ENCODE measurements at regions not wholly inside any gene's neighbourhood (a gene's known extent, or its start where the extent isn't known, plus 50 kb on each side); places are given as distances from the start of the nearest gene placed in this dataset.

GRCh38 chr17:77727037-77727615, 231.4 kb upstream of the TNRC6C start:
- Histone ChIP-seq H3K27me3 (ENCODE audit: control insufficient read depth in 4 of 4, insufficient read depth in 4 of 4, low read length in 3 of 4) (peaks cover 0 to 4% (median 0%) of the 10 kb centered on the region in 4 donors), H3K9me3 (ENCODE audit: control insufficient read depth in 4 of 4, low read length in 3 of 4) (no peaks in the 10 kb centered on the region), H3K4me1 (ENCODE audit: control insufficient read depth in 4 of 4, insufficient read depth in 4 of 4, low read length in 3 of 4) (no peaks in the 10 kb centered on the region), H3K4me3 (ENCODE audit: low read depth in 1 of 3, low read length in 3 of 3) (no peak overlapping the region), H3K9ac (ENCODE audit: low read depth in 1 of 2, low read length in 2 of 2) (no peak overlapping the region), H3K27ac (ENCODE audit: low read depth in 1 of 2, low read length in 2 of 2) (no peak overlapping the region), H3K36me3 (ENCODE audit: control insufficient read depth in 4 of 4, insufficient read depth in 3 of 4, low read depth in 1 of 4, low read length in 3 of 4) (no peaks in the 10 kb centered on the region)
- DNase-seq (ENCODE audit: low spot score), result peak; percentile 9
- 80% methylated on average over 17 of the region's 17 CpGs for WGBS
- no peak for TF ChIP-seq CTCF (IDR thresholded peaks at IDR 0.05; ENCODE audit: low read depth, low read length, missing input control)
- no peak for TF ChIP-seq RAD21 (IDR thresholded peaks at IDR 0.05)

GRCh38 chr17:77728474-77728795, 230.1 kb upstream of the TNRC6C start:
- peaks cover 0 to 6% (median 0%) of the 10 kb centered on the region in 4 donors for H3K27me3 ChIP-seq (ENCODE audit: control insufficient read depth in 4 of 4, insufficient read depth in 4 of 4, low read length in 3 of 4)
- WGBS, result 63% methylated on average over 2 of the region's 2 CpGs
- TF ChIP-seq JUND (IDR thresholded peaks at IDR 0.05) (no peak), CTCF (IDR thresholded peaks at IDR 0.05; ENCODE audit: low read depth, low read length, missing input control) (no peak), GABPA (IDR thresholded peaks at IDR 0.05 in 1 of 2, conservative IDR thresholded peaks at IDR 0.05 in 1 of 2) (no peak), FOXA2 (IDR thresholded peaks at IDR 0.05) (no peak), TAF1 (conservative IDR thresholded peaks at IDR 0.05) (no peak), YY1 (IDR thresholded peaks at IDR 0.05) (no peak), HNF4G (IDR thresholded peaks at IDR 0.05) (no peak), ZBTB33 (IDR thresholded peaks at IDR 0.05) (no peak), HNF4A (conservative IDR thresholded peaks at IDR 0.05) (no peak), FOXA1 (IDR thresholded peaks at IDR 0.05) (no peak), NR2F2 (IDR thresholded peaks at IDR 0.05) (no peak), RAD21 (IDR thresholded peaks at IDR 0.05) (no peak), EGR1 (IDR thresholded peaks at IDR 0.05; ENCODE audit: low read depth in 2 of 2) (no peak), SP1 (IDR thresholded peaks at IDR 0.05) (no peak), RXRA (IDR thresholded peaks at IDR 0.05) (no peak)
- TF ChIP-seq, protein P1, sequence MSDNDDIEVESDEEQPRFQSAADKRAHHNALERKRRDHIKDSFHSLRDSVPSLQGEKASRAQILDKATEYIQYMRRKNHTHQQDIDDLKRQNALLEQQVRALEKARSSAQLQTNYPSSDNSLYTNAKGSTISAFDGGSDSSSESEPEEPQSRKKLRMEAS (IDR thresholded peaks at IDR 0.05), result no peak
- TF ChIP-seq, protein P2, sequence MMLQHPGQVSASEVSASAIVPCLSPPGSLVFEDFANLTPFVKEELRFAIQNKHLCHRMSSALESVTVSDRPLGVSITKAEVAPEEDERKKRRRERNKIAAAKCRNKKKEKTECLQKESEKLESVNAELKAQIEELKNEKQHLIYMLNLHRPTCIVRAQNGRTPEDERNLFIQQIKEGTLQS (IDR thresholded peaks at IDR 0.05), result no peak
- TF ChIP-seq, protein P3, sequence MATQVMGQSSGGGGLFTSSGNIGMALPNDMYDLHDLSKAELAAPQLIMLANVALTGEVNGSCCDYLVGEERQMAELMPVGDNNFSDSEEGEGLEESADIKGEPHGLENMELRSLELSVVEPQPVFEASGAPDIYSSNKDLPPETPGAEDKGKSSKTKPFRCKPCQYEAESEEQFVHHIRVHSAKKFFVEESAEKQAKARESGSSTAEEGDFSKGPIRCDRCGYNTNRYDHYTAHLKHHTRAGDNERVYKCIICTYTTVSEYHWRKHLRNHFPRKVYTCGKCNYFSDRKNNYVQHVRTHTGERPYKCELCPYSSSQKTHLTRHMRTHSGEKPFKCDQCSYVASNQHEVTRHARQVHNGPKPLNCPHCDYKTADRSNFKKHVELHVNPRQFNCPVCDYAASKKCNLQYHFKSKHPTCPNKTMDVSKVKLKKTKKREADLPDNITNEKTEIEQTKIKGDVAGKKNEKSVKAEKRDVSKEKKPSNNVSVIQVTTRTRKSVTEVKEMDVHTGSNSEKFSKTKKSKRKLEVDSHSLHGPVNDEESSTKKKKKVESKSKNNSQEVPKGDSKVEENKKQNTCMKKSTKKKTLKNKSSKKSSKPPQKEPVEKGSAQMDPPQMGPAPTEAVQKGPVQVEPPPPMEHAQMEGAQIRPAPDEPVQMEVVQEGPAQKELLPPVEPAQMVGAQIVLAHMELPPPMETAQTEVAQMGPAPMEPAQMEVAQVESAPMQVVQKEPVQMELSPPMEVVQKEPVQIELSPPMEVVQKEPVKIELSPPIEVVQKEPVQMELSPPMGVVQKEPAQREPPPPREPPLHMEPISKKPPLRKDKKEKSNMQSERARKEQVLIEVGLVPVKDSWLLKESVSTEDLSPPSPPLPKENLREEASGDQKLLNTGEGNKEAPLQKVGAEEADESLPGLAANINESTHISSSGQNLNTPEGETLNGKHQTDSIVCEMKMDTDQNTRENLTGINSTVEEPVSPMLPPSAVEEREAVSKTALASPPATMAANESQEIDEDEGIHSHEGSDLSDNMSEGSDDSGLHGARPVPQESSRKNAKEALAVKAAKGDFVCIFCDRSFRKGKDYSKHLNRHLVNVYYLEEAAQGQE (IDR thresholded peaks at IDR 0.05), result no peak
- peak; percentile 32 for DNase-seq (ENCODE audit: low spot score)
- H3K4me1 ChIP-seq (ENCODE audit: control insufficient read depth in 4 of 4, insufficient read depth in 4 of 4, low read length in 3 of 4), result no peaks in the 10 kb centered on the region
- H3K4me3 ChIP-seq (ENCODE audit: low read depth in 1 of 3, low read length in 3 of 3), result no peak overlapping the region
- H3K9ac ChIP-seq (ENCODE audit: low read depth in 1 of 2, low read length in 2 of 2), result no peak overlapping the region
- no peaks in the 10 kb centered on the region for H3K36me3 ChIP-seq (ENCODE audit: control insufficient read depth in 4 of 4, insufficient read depth in 3 of 4, low read depth in 1 of 4, low read length in 3 of 4)
- H3K27ac ChIP-seq (ENCODE audit: low read depth in 1 of 2, low read length in 2 of 2), result no peak overlapping the region
- H3K9me3 ChIP-seq (ENCODE audit: control insufficient read depth in 4 of 4, low read length in 3 of 4), result peaks cover 0 to 6% (median 3%) of the 10 kb centered on the region in 4 donors

All from liver (tissue), 8 donors.